ENCODE measurements at regions not wholly inside any gene's neighbourhood (a gene's known extent, or its start where the extent isn't known, plus 50 kb on each side); places are given as distances from the start of the nearest gene placed in this dataset.
A peak's percentile ranks its signal among the peaks of the same experiment; 100 is the strongest.

- H3K9me3 Mint-ChIP-seq, result no peaks in the 10 kb centered on the region
- ATAC-seq (no peak), DNase-seq (ENCODE audit: low spot score in 2 of 2) (no peak)
- H3K4me1 Mint-ChIP-seq, result no peaks in the 10 kb centered on the region
- no peak overlapping the region for H3K27ac Mint-ChIP-seq
- no peaks in the 10 kb centered on the region for H3K36me3 Mint-ChIP-seq
- no peak overlapping the region for H3K4me3 Mint-ChIP-seq
Observed at GRCh38 chr15:98525661-98526001, 122.7 kb upstream of the IGF1R start.

DNA sequence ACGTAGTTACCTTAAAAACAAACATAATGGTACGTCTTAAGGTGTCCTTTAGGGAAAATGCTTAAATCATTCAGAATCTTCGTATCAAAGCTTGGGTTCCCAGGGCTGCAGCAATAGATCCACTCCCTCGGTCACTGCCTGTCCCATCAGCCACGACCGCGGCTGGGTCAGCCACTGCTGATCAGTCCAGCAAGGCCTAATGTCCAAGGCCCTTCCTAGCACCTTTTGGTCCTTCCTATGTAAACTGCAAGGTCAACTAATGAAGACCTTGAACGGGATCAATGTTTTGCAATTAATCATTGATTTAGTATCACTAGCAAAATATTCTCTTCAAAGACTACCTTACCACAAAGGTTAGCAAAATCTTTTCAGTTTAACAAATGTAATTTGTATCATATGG, 122.2 kb upstream of the IGF1R start:
- ATAC-seq (no peak), DNase-seq (ENCODE audit: low spot score in 2 of 2) (no peak)
- Mint-ChIP-seq H3K9me3 (no peaks in the 10 kb centered on the region), H3K36me3 (no peaks in the 10 kb centered on the region), H3K4me1 (no peaks in the 10 kb centered on the region), H3K4me3 (no peak overlapping the region), H3K27ac (no peak overlapping the region)

DNA sequence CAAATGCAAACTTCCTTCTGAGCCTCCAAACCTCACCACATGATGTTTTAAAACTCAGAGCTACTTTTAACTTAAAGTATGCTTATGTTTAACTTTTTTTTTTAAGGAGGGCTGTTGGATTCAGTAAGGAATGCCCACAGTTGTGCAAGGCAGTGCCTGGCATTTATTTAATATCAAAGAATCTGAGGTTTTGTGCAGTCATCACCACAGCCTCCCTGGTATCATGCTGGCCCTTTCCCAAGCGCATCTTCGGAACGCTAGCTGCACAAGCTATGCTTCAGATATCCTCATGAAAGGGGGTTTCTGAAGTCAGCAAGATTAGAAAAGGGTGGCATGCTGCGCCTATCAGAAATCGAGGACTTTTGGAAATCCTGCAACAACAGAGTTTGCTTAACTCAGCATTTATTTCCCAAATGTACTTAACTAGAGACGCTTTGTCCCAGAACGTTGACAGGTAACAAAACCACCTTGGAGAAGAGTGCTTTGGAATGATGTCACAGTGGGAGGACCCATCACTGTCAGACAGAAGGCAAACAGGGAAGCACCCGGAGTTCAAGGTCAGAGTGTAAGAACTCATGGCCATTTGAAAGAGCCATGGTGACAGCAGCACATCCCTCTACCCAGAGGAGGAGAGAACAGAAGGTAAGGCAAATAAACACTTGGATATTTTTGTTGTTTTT, 120.2 kb upstream of the IGF1R start:
- H3K27ac Mint-ChIP-seq, result no peak overlapping the region
- DNase-seq (ENCODE audit: low spot score in 2 of 2) (no peak), ATAC-seq (no peak)
- H3K4me3 Mint-ChIP-seq, result no peak overlapping the region
- H3K4me1 Mint-ChIP-seq, result no peaks in the 10 kb centered on the region
- no peaks in the 10 kb centered on the region for H3K9me3 Mint-ChIP-seq
- H3K36me3 Mint-ChIP-seq, result no peaks in the 10 kb centered on the region

- DNase-seq (ENCODE audit: low spot score in 2 of 2), result no peak
- Mint-ChIP-seq H3K27ac (no peak overlapping the region), H3K4me1 (no peaks in the 10 kb centered on the region), H3K36me3 (no peaks in the 10 kb centered on the region), H3K9me3 (no peaks in the 10 kb centered on the region), H3K4me3 (no peak overlapping the region)
- ATAC-seq, result no peak
Observed at GRCh38 chr15:98529205-98530145, 118.9 kb upstream of the IGF1R start.

DNA sequence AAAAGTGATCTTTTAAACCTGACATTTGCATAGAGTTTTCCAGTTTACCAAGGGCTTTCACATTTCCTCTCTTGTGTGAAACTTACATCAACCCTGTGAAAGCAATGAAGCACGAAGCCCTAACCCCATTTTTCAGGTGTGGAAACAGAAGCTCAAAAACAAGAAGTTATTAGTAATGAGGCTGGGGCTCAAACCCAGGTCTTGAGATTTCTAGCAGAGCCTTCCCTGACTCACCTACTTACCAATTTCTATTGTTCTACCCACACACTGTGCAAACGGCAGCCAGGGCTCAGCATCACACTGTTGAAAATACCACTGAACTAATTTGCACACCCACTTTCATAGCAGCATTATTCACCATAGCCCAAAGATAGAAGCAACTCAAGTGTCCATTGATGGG, 117.8 kb upstream of the IGF1R start:
- Mint-ChIP-seq H3K27ac (no peak overlapping the region), H3K36me3 (no peaks in the 10 kb centered on the region), H3K4me3 (no peak overlapping the region), H3K9me3 (no peaks in the 10 kb centered on the region), H3K4me1 (no peaks in the 10 kb centered on the region)
- no peak for DNase-seq (ENCODE audit: low spot score in 2 of 2)
- no peak for ATAC-seq

- Mint-ChIP-seq H3K27ac (no peak overlapping the region), H3K4me1 (no peaks in the 10 kb centered on the region), H3K9me3 (no peaks in the 10 kb centered on the region), H3K36me3 (no peaks in the 10 kb centered on the region), H3K4me3 (no peak overlapping the region)
- ATAC-seq (no peak), DNase-seq (ENCODE audit: low spot score in 2 of 2) (no peak)
Observed at GRCh38 chr15:98532063-98532462, 116.3 kb upstream of the IGF1R start.

DNA sequence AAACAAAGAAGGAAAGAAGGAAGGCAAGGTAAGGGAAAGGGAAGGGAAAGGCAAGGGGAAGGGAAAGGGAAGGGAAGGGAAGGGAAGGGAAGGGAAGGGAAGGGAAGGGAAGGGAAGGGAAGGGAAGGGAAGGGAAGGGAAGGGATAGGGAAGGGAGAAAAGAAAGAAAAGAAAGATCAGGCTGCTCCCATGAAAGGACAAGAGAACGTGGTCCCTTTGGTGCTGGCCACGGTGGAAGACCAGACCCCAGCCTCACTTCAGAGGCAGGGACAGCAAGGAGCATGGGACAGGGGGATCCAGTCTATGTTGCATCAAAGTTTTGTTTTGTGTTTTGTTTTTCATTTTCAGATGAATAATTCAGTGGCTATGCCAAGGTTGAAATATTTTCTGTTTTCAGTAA, 111.4 kb upstream of the IGF1R start:
- no peaks in the 10 kb centered on the region for H3K36me3 Mint-ChIP-seq
- no peaks in the 10 kb centered on the region for H3K4me1 Mint-ChIP-seq
- H3K4me3 Mint-ChIP-seq, result no peak overlapping the region

DNA sequence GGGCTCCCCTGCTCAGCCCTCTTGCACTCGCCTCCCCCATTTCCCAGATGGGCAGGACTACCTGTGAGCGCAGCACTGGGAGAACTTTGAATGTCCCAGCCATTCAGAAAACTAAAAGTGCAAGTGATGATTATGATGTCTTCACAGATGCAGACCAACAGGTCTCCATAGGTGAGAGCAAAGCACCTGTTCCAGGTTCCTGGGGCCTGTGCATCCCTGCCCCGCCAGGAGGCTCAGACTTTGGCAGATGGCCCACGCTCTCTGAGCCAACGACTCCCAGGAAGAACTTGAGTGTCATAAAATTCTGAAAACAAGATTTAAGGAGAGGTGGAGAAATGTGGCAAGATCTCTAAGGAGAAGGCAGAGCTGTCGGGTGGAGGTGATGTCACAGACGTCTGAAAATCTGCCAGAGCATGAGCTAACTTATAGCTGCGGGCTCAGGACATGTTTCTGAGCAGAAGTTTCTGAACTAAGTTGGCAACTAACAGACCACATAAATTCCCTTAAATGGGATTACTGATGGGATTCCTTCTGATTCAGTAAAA, 110.8 kb upstream of the IGF1R start:
- Mint-ChIP-seq H3K9me3 (no peaks in the 10 kb centered on the region), H3K4me1 (no peaks in the 10 kb centered on the region), H3K4me3 (no peak overlapping the region), H3K36me3 (no peaks in the 10 kb centered on the region), H3K27ac (no peak overlapping the region)
- no peak for DNase-seq (ENCODE audit: low spot score in 2 of 2)
- no peak for ATAC-seq

More for the DNA sequence above, 111.4 kb upstream of the IGF1R start:
- ATAC-seq, result no peak
- Mint-ChIP-seq H3K27ac (no peak overlapping the region), H3K9me3 (no peaks in the 10 kb centered on the region)
- no peak for DNase-seq (ENCODE audit: low spot score in 2 of 2)

DNA sequence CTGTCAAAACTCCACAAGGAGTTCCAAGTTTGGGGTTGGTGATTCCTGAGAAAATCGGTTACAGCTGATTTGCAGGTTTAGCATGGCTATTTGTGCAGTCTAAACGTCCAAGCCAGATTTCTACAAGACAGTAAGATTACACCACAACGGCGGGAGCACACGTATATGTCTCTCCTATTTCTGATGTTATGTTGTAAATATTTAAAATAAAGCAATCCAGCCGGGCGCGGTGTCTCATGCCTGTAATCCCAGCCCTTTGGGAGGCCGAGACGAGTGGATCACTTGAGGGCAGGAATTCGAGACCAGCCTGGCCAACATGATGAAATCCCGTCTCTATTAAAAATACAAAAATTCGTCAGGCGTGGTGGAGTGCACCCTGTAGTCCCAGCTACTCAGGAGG, 106.8 kb upstream of the IGF1R start:
- no peak for ATAC-seq
- H3K4me3 Mint-ChIP-seq, result no peak overlapping the region
- no peak for DNase-seq (ENCODE audit: low spot score in 2 of 2)
- H3K4me1 Mint-ChIP-seq, result no peaks in the 10 kb centered on the region
- H3K27ac Mint-ChIP-seq, result no peak overlapping the region
- no peaks in the 10 kb centered on the region for H3K36me3 Mint-ChIP-seq
- no peaks in the 10 kb centered on the region for H3K9me3 Mint-ChIP-seq

DNA sequence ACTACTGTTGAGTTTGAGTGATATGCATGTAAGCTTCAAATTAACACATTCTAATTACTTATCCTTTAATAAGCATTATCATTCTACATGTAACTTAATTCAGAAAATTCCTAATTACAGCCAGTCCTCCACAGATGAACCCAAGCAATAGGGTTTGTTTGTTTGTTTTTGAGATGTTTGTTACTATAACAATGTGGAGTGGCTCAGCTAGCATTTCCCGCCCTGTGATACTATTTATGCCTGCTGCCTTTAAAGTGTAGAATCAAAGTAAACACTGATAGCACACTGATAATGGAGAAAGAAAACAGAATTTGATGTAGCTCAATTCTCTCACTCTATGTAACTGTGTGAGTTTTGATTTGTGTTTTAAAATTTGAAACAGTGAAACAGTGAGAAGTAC, 105.1 kb upstream of the IGF1R start:
- Mint-ChIP-seq H3K27ac (no peak overlapping the region), H3K36me3 (no peaks in the 10 kb centered on the region), H3K4me3 (no peak overlapping the region), H3K4me1 (peaks cover 10% of the 10 kb centered on the region), H3K9me3 (no peaks in the 10 kb centered on the region)
- DNase-seq (ENCODE audit: low spot score in 2 of 2) (no peak), ATAC-seq (no peak)

- H3K4me3 Mint-ChIP-seq, result no peak overlapping the region
- no peaks in the 10 kb centered on the region for H3K9me3 Mint-ChIP-seq
- no peak overlapping the region for H3K27ac Mint-ChIP-seq
- peaks cover 18% of the 10 kb centered on the region for H3K4me1 Mint-ChIP-seq
- no peaks in the 10 kb centered on the region for H3K36me3 Mint-ChIP-seq
- no peak for DNase-seq (ENCODE audit: low spot score in 2 of 2)
- ATAC-seq, result no peak
Observed at GRCh38 chr15:98546329-98546728, 102.0 kb upstream of the IGF1R start.

DNA sequence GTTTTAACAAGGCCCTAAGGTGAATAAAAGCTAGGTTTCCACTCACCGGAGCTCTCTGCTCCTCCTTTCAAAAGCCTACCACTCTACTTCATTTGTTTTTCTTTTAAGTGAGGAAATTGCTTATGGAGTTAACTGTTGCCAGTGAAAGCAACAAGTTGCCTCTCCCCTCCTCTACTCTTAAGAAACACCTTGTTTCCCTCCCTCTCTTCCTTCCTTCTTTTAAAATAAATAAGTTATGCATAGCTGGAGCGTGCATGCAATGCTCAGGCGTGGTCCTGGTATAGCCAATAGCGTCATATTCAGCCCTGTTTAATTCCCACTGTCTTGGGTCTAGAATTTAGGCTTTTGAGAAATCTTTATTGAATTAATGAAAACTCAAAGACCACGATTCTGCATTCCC, 101.1 kb upstream of the IGF1R start:
- Mint-ChIP-seq H3K36me3 (no peaks in the 10 kb centered on the region), H3K4me3 (peak overlapping the region; percentile 63), H3K27ac (no peak overlapping the region), H3K9me3 (no peaks in the 10 kb centered on the region), H3K4me1 (peaks cover 18% of the 10 kb centered on the region)
- ATAC-seq (no peak), DNase-seq (ENCODE audit: low spot score in 2 of 2) (no peak)

- no peaks in the 10 kb centered on the region for H3K9me3 Mint-ChIP-seq
- peaks cover 18% of the 10 kb centered on the region for H3K4me1 Mint-ChIP-seq
- H3K27ac Mint-ChIP-seq, result peak overlapping the region; percentile 23
- ATAC-seq (peak; percentile 46), DNase-seq (ENCODE audit: low spot score in 2 of 2) (no peak)
- H3K36me3 Mint-ChIP-seq, result no peaks in the 10 kb centered on the region
- H3K4me3 Mint-ChIP-seq, result peak overlapping the region; percentile 63
Observed at GRCh38 chr15:98547741-98548138, 100.6 kb upstream of the IGF1R start.

- Mint-ChIP-seq H3K4me3 (peak overlapping the region; percentile 63), H3K27ac (peak overlapping the region; percentile 23)
Observed at GRCh38 chr15:98548139-98548971, 100.0 kb upstream of the IGF1R start.

GRCh38 chr15:98549003-98549402, 99.3 kb upstream of the IGF1R start:
- Mint-ChIP-seq H3K4me3 (peak overlapping the region; percentile 63), H3K4me1 (peaks cover 18% of the 10 kb centered on the region), H3K36me3 (no peaks in the 10 kb centered on the region), H3K27ac (no peak overlapping the region), H3K9me3 (no peaks in the 10 kb centered on the region)
- ATAC-seq, result no peak
- no peak for DNase-seq (ENCODE audit: low spot score in 2 of 2)

More at GRCh38 chr15:98548139-98548971, 100.0 kb upstream of the IGF1R start:
- peak; percentile 90 for ATAC-seq
- Mint-ChIP-seq H3K9me3 (no peaks in the 10 kb centered on the region), H3K4me1 (peaks cover 18% of the 10 kb centered on the region), H3K36me3 (no peaks in the 10 kb centered on the region)
- DNase-seq (ENCODE audit: low spot score in 2 of 2), result peak in 1 of 2 donors; percentile 3

Data from stimulated activated effector memory CD8-positive, alpha-beta T cell treated with anti-CD3 and anti-CD28 coated beads, Interleukin-12 subunit alpha, Interleukin-12 subunit beta, amount 100 ng/mL, for 72 hours (primary cell).